ENCODE measurements at regions not wholly inside any gene's neighbourhood (a gene's known extent, or its start where the extent isn't known, plus 50 kb on each side); places are given as distances from the start of the nearest gene placed in this dataset.

- H3K4me3 ChIP-seq (ENCODE audit: low read depth, low read length) = no peak overlapping the region
- no peak for TF ChIP-seq CTCF (IDR thresholded peaks at IDR 0.05; ENCODE audit: insufficient read depth, low read depth, low read length)
- DNase-seq (ENCODE audit: low read depth) = no peak
These were observed 268.9 kb downstream of the ADCYAP1 start for GRCh38 chr18:1173593-1173992.

GRCh38 chr18:1177232-1177631 lies 272.6 kb downstream of the ADCYAP1 start:
- no peak overlapping the region for H3K4me3 ChIP-seq (ENCODE audit: low read depth, low read length)
- no peak for DNase-seq (ENCODE audit: low read depth)
- no peak for TF ChIP-seq CTCF (IDR thresholded peaks at IDR 0.05; ENCODE audit: insufficient read depth, low read depth, low read length)

GRCh38 chr18:1191341-1191740 lies 286.7 kb downstream of the ADCYAP1 start:
- no peak for DNase-seq (ENCODE audit: low read depth)
- H3K4me3 ChIP-seq (ENCODE audit: low read depth, low read length) = no peak overlapping the region
- no peak for TF ChIP-seq CTCF (IDR thresholded peaks at IDR 0.05; ENCODE audit: insufficient read depth, low read depth, low read length)

GRCh38 chr18:1213126-1213525 lies 308.5 kb downstream of the ADCYAP1 start:
- no peak for DNase-seq (ENCODE audit: low read depth)
- TF ChIP-seq CTCF (IDR thresholded peaks at IDR 0.05; ENCODE audit: insufficient read depth, low read depth, low read length) = no peak
- H3K4me3 ChIP-seq (ENCODE audit: low read depth, low read length) = no peak overlapping the region

- no peak for TF ChIP-seq CTCF (IDR thresholded peaks at IDR 0.05; ENCODE audit: insufficient read depth, low read depth, low read length)
- no peak for DNase-seq (ENCODE audit: low read depth)
- no peak overlapping the region for H3K4me3 ChIP-seq (ENCODE audit: low read depth, low read length)
These were observed 318.2 kb downstream of the ADCYAP1 start for GRCh38 chr18:1222880-1223279.

- no peak overlapping the region for H3K4me3 ChIP-seq (ENCODE audit: low read depth, low read length)
- DNase-seq (ENCODE audit: low read depth) = no peak
- no peak for TF ChIP-seq CTCF (IDR thresholded peaks at IDR 0.05; ENCODE audit: insufficient read depth, low read depth, low read length)
These were observed 322.4 kb downstream of the ADCYAP1 start for GRCh38 chr18:1227025-1227424.

GRCh38 chr18:1229634-1230033 lies 325.0 kb downstream of the ADCYAP1 start:
- no peak for TF ChIP-seq CTCF (IDR thresholded peaks at IDR 0.05; ENCODE audit: insufficient read depth, low read depth, low read length)
- DNase-seq (ENCODE audit: low read depth) = no peak
- H3K4me3 ChIP-seq (ENCODE audit: low read depth, low read length) = no peak overlapping the region

Measured in fibroblast of villous mesenchyme (primary cell).